ENCODE measurements at regions not wholly inside any gene's neighbourhood (a gene's known extent, or its start where the extent isn't known, plus 50 kb on each side); places are given as distances from the start of the nearest gene placed in this dataset.

DNA sequence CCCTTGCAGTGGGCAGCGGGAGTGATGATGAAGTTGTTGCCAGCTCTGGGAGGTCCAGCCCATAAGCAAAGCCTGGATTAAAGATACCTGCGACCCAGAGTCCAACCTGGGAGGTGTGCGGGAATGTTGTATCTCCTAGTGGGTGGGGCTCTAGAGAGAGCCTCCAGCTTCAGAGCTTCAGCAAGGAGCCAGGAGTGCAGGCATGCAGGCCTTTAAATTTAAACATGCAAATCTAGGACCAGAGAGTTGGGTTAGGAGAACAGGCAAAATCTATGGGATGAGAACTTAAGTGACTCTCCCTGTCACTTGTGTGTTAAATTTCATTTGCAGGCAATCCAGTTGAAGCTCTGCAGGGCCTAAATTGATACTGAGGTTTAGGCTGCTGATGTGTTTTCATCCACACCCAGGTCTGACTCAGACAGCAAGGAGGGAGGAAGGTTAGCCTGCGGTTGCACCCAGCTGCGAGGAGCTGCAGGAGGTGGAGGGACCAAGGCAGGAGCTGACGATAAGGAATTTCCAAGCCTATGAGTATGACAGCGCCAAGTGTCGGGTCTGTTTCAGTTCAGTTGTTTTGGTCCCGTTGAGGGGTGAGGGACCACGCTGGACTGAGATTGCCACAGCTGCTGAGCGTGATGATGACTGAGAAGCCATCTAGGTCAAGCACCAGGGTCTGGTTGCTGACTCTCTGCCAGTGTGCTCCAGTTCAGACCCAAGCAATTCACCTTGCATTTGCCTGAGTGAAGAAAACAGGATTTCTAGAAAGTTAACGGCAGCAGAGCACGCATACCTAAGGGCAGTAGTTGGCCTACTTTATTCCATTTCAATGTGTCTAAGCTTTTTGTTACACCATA is 243.0 kb downstream of the ICE1 start:
- no peak for DNase-seq

DNA sequence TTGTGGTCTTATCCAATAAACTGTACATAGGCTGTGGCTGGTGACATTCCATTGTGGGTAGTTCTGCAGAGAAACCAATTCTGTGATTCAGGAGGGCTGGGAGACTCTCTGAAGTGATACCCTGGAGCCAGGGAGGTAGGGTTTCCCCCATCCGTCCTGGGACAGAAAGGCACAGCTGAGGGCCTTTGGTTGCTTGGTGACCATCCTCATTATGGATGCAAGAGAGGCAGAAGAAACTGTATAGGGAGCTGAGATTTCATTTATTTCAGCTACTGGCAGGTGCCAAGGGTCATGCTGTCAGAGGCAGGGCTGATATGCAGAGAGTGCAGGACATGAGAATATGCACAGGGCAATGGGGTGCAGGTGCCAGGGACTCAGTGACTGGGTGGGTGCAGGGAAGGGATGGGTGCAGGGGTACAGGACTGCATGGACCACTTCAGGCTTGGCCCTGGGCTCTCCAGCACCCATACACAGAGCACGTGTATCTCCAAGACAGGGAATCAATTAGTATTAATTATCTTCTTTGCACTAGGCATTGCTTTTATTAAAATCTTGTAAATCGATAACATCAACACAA is 236.5 kb downstream of the ICE1 start:
- no peak for DNase-seq

- DNase-seq: peak in 1 of 2 donors; percentile 44
Observed at GRCh38 chr5:5658226-5658625, 235.7 kb downstream of the ICE1 start.

- no peak for DNase-seq
Observed at GRCh38 chr5:5652181-5652580, 229.7 kb downstream of the ICE1 start.

DNA sequence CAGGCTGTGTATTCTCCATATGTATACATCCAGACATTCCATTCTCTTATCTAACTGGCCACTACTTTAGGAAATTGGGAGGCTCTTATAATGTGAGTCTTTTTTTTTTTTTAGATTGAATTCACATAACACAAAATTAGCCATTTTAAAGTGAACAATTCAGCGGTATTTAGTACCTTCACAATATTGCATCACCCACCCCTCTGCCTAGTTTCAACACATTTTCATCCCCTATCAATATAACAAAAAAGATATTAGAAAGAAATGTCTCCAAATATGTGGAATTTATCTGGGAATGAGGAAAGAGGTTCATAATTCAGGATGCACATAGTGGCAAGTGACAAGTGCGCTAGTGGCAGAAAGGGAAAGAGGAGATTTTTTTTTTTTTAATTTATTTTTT is 228.5 kb downstream of the ICE1 start:
- no peak for DNase-seq

- DNase-seq: no peak
Observed at GRCh38 chr5:5650242-5650641, 227.8 kb downstream of the ICE1 start.

DNA sequence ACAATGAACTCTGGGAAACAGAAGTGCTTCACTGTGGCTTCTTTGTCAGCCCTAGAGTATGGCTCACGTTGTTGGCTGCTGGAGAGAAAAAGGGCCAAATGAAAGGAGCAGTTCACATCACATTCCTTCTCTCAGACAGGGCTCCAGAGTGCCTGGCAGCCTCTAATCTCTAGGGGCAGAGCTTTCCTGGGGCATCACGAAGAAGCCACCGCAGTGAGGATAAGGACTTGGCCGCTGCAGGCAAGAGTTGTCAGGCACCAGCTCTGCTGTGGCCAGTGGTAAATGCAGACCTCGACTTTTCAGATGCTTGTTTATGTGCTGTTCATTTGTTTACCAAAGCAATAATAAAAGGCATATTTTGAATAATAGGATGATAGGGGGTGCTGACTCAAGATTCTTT is 227.2 kb downstream of the ICE1 start:
- no peak for DNase-seq

- DNase-seq: no peak
Observed at GRCh38 chr5:5648694-5649093, 226.2 kb downstream of the ICE1 start.

DNA sequence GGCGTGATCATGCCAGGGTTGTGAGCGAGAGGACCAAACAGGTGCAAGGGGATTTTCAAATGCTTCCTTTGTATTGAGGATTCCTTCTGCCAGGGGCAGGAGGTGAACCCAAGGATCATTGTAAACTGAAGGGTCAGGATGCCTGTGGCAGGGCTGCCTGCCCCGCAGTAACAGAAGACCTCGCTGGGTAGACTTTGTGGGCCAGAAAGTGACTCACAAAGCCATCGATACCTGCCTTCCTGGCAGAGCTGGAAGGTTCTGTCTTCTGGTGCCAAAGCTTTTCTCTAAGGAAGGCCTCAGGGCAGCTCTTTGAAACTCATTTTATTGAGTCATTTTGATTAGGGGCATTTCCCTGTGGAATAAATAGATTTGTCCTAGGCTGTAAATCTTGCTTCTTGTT is 223.4 kb downstream of the ICE1 start:
- DNase-seq: no peak

GRCh38 chr5:5645198-5645597 is 222.7 kb downstream of the ICE1 start:
- DNase-seq: no peak

- DNase-seq: no peak
Observed at GRCh38 chr5:5644249-5644648, 221.8 kb downstream of the ICE1 start.

GRCh38 chr5:5643481-5643880 is 221.0 kb downstream of the ICE1 start:
- DNase-seq: no peak

DNA sequence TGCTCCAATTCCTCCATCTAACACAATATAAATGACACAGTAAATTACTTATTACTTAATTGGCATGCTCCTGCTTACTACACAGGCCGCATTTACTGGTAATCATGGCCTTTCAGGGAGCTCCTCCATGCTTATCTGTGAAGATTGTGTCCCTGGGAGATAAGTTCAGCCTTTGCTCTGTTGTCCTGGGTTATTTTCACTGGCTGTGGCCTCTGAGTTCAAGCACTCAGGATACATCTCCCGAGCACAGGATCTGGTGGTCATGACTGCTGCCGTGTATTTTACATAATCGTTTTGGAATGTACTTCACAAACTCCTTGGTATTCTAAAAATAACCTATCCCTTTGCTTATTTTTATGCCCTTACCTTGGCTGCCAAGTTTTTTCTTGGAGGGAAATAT is 215.7 kb downstream of the ICE1 start:
- DNase-seq: no peak

- peak in 1 of 2 donors; percentile 12 for DNase-seq
Observed at GRCh38 chr5:5637173-5637572, 214.7 kb downstream of the ICE1 start.

DNA sequence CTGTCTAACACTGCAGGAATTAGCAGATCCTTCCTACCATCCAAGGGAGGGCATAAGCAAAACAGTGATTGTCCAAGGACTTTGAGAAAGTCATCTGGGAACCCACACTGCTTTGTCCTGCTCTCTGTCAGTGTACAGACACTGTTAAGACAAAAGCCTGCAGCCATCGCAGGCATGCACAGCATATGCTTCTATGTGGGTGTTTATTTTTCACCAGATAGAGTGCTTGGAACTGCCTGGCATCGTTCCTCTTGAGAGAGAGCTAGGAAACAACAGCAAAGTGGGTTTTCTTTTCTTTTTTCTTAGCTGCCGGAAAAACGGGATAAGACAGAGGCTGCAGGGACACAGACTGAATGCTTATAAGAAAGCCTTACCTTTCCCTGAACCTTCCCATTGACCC is 212.3 kb downstream of the ICE1 start:
- peak in 1 of 2 donors; percentile 5 for DNase-seq

- DNase-seq: no peak
Observed at GRCh38 chr5:5633579-5633978, 211.1 kb downstream of the ICE1 start.

DNA sequence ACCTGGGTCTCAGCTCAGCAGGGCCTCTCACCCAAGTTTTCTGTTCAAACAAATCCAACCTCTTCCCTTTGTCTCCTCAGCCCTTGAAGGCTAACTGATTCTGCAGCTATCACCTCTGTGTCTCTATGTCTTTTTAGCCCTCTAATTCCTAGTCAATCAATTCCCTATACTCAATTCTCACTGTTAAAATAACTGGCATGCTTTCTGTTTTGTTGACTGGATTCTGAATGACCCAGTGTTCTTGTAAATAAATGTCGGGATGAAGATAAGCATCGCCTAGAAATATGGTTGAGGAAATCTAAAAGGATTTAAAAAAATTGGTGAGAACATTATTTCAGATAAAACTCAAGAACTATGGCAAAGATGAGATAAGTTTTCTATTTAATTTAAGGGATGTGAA is 210.2 kb downstream of the ICE1 start:
- no peak for DNase-seq

GRCh38 chr5:5629607-5629978 is 207.1 kb downstream of the ICE1 start:
- no peak for DNase-seq

DNA sequence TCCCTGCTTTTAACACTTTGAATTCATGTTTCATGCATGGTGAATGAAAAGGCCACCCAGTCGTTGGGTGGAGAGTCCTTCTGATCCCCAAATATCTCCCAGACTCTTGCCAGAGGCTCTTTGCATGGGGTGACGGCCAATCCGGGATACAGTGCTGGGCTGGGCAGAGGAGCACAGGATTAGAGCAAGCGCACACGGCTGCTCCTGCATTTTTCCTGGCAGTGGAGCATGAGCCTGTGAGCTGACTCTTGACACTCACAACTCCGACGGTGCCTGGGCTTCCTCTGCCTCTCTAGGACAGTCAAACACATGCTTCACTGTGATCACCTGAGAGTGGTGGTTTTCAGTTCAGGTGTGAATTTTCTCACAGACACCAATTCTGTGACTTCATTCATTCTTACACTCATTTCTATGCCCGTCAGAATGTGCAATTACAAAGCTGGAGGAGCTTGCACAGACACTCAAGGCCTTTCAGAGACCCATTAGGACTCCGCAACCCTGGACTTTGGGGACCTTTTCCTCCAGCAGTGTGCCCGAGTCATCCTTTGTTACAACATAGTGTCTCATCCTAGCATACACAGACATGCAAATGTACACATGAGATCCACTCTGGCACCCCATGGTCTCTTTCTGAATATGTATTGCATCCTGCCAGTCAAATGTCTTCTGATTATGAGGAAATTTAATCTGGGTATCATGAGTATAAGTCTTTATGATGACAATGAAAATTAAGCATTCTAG is 206.6 kb downstream of the ICE1 start:
- DNase-seq: no peak

GRCh38 chr5:5626412-5626811 is 203.9 kb downstream of the ICE1 start:
- no peak for DNase-seq

DNA sequence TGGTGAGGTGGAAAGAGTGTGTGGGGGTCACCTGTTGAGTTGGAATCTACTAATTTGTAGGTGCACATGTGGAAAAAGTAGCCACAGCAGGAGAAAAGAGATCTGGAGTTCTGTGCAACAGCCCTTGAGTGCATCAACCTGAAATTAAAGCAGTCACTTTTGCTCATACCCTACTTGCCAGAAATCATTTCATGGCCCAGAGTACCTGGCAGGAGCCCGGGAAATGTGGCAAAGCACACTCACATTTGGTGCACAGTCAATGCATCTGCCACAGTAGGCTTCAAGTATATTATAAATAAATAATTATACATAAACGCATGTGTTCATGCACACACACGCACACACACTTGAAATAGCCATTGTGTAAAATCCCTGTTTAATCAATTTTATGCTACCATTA is 203.0 kb downstream of the ICE1 start:
- no peak for DNase-seq

- no peak for DNase-seq
Observed at GRCh38 chr5:5623397-5623796, 200.9 kb downstream of the ICE1 start.

DNA sequence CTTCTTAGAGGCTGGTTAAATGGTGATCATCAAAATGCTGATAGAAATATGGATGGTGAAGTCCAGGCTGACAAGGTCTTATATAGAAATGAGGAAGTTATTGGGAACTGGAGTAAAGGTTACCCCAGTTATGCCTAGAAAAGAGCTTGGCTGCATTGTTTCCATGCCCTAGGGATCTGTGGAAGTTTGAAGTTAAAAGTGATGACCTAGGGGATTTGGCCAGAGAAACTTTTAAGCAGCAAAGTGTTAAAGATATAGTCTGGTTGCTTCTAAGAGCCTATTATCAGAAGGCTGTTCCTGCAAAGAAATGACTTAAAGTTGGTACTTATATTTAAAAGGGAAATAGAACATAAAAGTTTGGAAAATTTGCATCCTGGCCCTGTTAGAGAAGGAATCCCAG is 200.3 kb downstream of the ICE1 start:
- no peak for DNase-seq

- DNase-seq: no peak
Observed at GRCh38 chr5:5619546-5619945, 197.1 kb downstream of the ICE1 start.
